ENCODE measurements at regions not wholly inside any gene's neighbourhood (a gene's known extent, or its start where the extent isn't known, plus 50 kb on each side); places are given as distances from the start of the nearest gene placed in this dataset.

GRCh38 chr5:98144116-98144515 is 629.3 kb upstream of the RGMB start (continued):
- no peak for TF ChIP-seq STAT6 (CRISPR knock-in tag; conservative IDR thresholded peaks at IDR 0.05; ENCODE audit: low read depth)

DNA sequence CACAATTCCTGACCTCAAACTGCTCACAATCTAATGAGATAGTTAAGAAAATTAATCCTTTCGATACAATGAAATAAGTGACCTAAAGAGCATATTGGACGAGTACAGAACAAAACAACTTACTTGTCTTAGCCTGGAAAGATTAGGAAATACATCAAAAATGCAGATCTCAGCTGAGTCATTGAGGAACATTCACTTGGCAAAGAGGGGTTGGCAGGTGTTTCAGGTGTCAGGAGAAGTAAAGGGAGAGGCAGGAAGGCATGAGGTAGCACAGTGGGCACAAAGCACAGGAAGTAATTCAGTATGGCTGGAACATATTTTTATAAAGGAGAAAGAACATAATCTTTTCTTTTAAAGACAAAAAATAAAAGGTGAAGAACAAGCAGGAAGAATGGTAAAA is 628.8 kb upstream of the RGMB start:
- Mint-ChIP-seq H3K27ac (no peak overlapping the region), H3K36me3 (0 out of 2 replicates have a peak, but pooled peaks cover 4% of the 10 kb centered on the region), H3K9me3 (peaks cover 14% of the 10 kb centered on the region), H3K4me1 (no peaks in the 10 kb centered on the region), H3K4me3 (no peak overlapping the region), H3K27me3 (ENCODE audit: low read depth) (no peaks in the 10 kb centered on the region)
- CTCF ChIA-PET: no interaction called here
- no peak for DNase-seq (ENCODE audit: low spot score)
- POLR2A ChIA-PET: no interaction called here
- ATAC-seq: no peak
- TF ChIP-seq JUN (CRISPR knock-in tag; IDR thresholded peaks at IDR 0.05) (no peak), NR3C1 (CRISPR knock-in tag; conservative IDR thresholded peaks at IDR 0.05; ENCODE audit: low read depth) (no peak), ZNF423 (CRISPR knock-in tag; IDR thresholded peaks at IDR 0.05) (no peak), ZNF232 (CRISPR knock-in tag; IDR thresholded peaks at IDR 0.05) (no peak), TEAD1 (CRISPR knock-in tag; IDR thresholded peaks at IDR 0.05) (no peak), ZBTB21 (CRISPR knock-in tag; IDR thresholded peaks at IDR 0.05; ENCODE audit: borderline replicate concordance) (no peak), ELF4 (CRISPR knock-in tag; IDR thresholded peaks at IDR 0.05; ENCODE audit: low read depth) (no peak), FOXJ3 (CRISPR knock-in tag; IDR thresholded peaks at IDR 0.05; ENCODE audit: borderline replicate concordance) (no peak), MAX (CRISPR knock-in tag; IDR thresholded peaks at IDR 0.05) (no peak), E2F4 (CRISPR knock-in tag; IDR thresholded peaks at IDR 0.05; ENCODE audit: borderline replicate concordance, low read depth) (no peak), TP53 (CRISPR knock-in tag; IDR thresholded peaks at IDR 0.05) (no peak), NFE2L1 (CRISPR knock-in tag; IDR thresholded peaks at IDR 0.05) (no peak), PREB (CRISPR knock-in tag; IDR thresholded peaks at IDR 0.05; ENCODE audit: borderline replicate concordance) (no peak)
- TF ChIP-seq, protein P1, sequence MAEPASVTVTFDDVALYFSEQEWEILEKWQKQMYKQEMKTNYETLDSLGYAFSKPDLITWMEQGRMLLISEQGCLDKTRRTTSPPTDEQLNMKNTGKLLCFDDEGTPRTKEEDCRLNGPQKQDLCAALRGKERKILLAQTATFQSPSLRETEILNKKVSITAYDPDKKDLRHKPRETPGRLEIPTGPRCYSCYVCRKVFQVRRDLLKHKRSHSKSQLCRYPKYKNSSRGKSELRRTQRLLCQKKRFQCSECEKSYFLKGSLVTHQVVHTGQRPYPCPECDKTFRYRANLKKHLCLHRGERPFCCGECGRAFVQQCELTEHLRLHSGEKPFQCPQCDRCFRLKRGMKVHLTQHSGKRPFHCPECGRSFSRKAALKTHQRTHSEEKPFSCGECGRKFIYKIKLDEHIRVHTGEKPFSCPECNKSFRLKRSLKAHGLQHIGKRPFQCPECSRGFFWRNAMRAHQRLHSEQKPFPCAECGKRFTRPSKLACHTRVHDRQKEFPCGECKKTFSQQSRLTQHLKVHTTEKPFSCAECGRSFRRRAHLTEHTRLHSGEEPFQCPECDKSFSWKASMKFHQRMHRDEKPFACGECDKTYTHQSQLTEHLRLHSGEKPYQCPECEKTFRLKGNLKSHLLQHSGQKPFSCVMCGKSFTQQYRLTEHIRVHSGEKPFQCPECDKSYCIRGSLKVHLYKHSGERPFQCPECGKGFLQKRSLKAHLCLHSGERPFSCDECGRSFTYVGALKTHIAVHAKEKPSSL (CRISPR knock-in tag; conservative IDR thresholded peaks at IDR 0.05): no peak
- TF ChIP-seq, protein P2, sequence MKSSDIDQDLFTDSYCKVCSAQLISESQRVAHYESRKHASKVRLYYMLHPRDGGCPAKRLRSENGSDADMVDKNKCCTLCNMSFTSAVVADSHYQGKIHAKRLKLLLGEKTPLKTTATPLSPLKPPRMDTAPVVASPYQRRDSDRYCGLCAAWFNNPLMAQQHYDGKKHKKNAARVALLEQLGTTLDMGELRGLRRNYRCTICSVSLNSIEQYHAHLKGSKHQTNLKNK (CRISPR knock-in tag; IDR thresholded peaks at IDR 0.05): no peak
- TF ChIP-seq, protein P3, sequence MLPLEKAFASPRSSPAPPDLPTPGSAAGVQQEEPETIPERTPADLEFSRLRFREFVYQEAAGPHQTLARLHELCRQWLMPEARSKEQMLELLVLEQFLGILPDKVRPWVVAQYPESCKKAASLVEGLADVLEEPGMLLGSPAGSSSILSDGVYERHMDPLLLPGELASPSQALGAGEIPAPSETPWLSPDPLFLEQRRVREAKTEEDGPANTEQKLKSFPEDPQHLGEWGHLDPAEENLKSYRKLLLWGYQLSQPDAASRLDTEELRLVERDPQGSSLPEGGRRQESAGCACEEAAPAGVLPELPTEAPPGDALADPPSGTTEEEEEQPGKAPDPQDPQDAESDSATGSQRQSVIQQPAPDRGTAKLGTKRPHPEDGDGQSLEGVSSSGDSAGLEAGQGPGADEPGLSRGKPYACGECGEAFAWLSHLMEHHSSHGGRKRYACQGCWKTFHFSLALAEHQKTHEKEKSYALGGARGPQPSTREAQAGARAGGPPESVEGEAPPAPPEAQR (CRISPR knock-in tag; IDR thresholded peaks at IDR 0.05): no peak
- TF ChIP-seq, protein P4, sequence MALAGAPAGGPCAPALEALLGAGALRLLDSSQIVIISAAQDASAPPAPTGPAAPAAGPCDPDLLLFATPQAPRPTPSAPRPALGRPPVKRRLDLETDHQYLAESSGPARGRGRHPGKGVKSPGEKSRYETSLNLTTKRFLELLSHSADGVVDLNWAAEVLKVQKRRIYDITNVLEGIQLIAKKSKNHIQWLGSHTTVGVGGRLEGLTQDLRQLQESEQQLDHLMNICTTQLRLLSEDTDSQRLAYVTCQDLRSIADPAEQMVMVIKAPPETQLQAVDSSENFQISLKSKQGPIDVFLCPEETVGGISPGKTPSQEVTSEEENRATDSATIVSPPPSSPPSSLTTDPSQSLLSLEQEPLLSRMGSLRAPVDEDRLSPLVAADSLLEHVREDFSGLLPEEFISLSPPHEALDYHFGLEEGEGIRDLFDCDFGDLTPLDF (CRISPR knock-in tag; IDR thresholded peaks at IDR 0.05): no peak
- TF ChIP-seq, protein P5, sequence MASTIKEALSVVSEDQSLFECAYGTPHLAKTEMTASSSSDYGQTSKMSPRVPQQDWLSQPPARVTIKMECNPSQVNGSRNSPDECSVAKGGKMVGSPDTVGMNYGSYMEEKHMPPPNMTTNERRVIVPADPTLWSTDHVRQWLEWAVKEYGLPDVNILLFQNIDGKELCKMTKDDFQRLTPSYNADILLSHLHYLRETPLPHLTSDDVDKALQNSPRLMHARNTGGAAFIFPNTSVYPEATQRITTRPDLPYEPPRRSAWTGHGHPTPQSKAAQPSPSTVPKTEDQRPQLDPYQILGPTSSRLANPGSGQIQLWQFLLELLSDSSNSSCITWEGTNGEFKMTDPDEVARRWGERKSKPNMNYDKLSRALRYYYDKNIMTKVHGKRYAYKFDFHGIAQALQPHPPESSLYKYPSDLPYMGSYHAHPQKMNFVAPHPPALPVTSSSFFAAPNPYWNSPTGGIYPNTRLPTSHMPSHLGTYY (CRISPR knock-in tag; IDR thresholded peaks at IDR 0.05): no peak
- TF ChIP-seq, protein P6, sequence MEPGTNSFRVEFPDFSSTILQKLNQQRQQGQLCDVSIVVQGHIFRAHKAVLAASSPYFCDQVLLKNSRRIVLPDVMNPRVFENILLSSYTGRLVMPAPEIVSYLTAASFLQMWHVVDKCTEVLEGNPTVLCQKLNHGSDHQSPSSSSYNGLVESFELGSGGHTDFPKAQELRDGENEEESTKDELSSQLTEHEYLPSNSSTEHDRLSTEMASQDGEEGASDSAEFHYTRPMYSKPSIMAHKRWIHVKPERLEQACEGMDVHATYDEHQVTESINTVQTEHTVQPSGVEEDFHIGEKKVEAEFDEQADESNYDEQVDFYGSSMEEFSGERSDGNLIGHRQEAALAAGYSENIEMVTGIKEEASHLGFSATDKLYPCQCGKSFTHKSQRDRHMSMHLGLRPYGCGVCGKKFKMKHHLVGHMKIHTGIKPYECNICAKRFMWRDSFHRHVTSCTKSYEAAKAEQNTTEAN (CRISPR knock-in tag; IDR thresholded peaks at IDR 0.05): no peak

Data from WTC11 (cell line).